IMR-90 (cell line): ENCODE measurements at regions not wholly inside any gene's neighbourhood (a gene's known extent, or its start where the extent isn't known, plus 50 kb on each side); places are given as distances from the start of the nearest gene placed in this dataset.

ENCODE experiments used
- ATAC-seq: fragments of 200-7000 bp; cut with Tn5 transposase; 2 replicates; pipeline ENCODE4 v1.9.1; 2020; ENCODE audit warnings: low read depth, mild to moderate bottlenecking, moderate library complexity
- BruUV-seq: library from RNA; stranded (reverse); fragments of 400-500 nt; replicated peaks from 2 replicates; lab custom pipeline; 2021; lab: Mats Ljungman, UMichigan
- CTCF ChIA-PET: fragments of 300-600 bp; formaldehyde crosslinking; extraction: SDS; loops from one replicate; lab custom pipeline; 2021; ENCODE audit warnings: antibody characterized with exemption; lab: Yijun Ruan, JAX
- POLR2A ChIA-PET: fragments of 300-600 bp; sonication (Branson Sonifier 250); formaldehyde crosslinking; loops from one replicate; lab custom pipeline; 2022; ENCODE audit warnings: antibody characterized with exemption; ENCODE audit not compliant: unreplicated experiment; lab: Charles Lee
- DNase-seq: peaks from one replicate; pipeline ENCODE4 v3.0.0; 2013
- H2AFZ ChIP-seq: replicated peaks from 2 replicates; pipeline ENCODE3; 2013; ENCODE audit warnings: low read length, mild to moderate bottlenecking; ENCODE audit not compliant: poor library complexity
- H2AK5ac ChIP-seq: 2 replicates; pipeline ENCODE4 v1.6.1; 2013; ENCODE audit warnings: low read depth, low read length, inconsistent platforms
- H2AK9ac ChIP-seq: replicated peaks from 2 replicates; pipeline ENCODE3; 2013; ENCODE audit warnings: mild to moderate bottlenecking, low read depth, low read length, moderate library complexity; ENCODE audit not compliant: poor library complexity
- H2BK120ac ChIP-seq: 2 replicates; pipeline ENCODE4 v1.6.1; 2013; ENCODE audit warnings: low read depth, low read length, inconsistent platforms
- H2BK15ac ChIP-seq: 3 replicates; pipeline ENCODE4 v1.6.1; 2013; ENCODE audit warnings: low read depth, low read length, inconsistent platforms
- H2BK20ac ChIP-seq: 2 replicates; pipeline ENCODE4 v1.6.1; 2013; ENCODE audit warnings: low read depth, mild to moderate bottlenecking, inconsistent platforms, low read length, moderate library complexity
- H2BK5ac ChIP-seq: 2 replicates; pipeline ENCODE4 v1.6.1; 2013; ENCODE audit warnings: mild to moderate bottlenecking, low read depth, low read length, inconsistent platforms; ENCODE audit not compliant: poor library complexity, severe bottlenecking
- H3K14ac ChIP-seq: replicated peaks from 2 replicates; pipeline ENCODE4 v1.6.1; 2013; ENCODE audit warnings: low read depth, low read length, inconsistent platforms
- H3K18ac ChIP-seq: 2 replicates; pipeline ENCODE4 v1.6.1; 2013; ENCODE audit warnings: low read depth, low read length, control low read depth
- H3K23ac ChIP-seq: 2 replicates; pipeline ENCODE4 v1.6.1; 2013; ENCODE audit warnings: low read depth, low read length, inconsistent platforms
- H3K27ac ChIP-seq: 2 replicates; pipeline ENCODE4 v1.5.1; 2013; ENCODE audit warnings: mild to moderate bottlenecking, control low read depth, low read length; ENCODE audit not compliant: insufficient read depth
- H3K27me3 ChIP-seq: 2 replicates; pipeline ENCODE4 v1.6.1; 2013; ENCODE audit warnings: low read length; ENCODE audit not compliant: control insufficient read depth, insufficient read depth
- H3K36me3 ChIP-seq: 2 replicates; pipeline ENCODE4 v1.6.1; 2013; ENCODE audit warnings: low read length, mixed read lengths; ENCODE audit not compliant: control insufficient read depth, insufficient read depth
- H3K4ac ChIP-seq: 2 replicates; pipeline ENCODE4 v1.6.1; 2013; ENCODE audit warnings: low read depth, low read length, inconsistent platforms
- H3K4me1 ChIP-seq: 2 replicates; pipeline ENCODE4 v1.6.1; 2013; ENCODE audit warnings: low read length, mixed read lengths; ENCODE audit not compliant: control insufficient read depth, insufficient read depth
- H3K4me2 ChIP-seq: 2 replicates; pipeline ENCODE4 v1.6.1; 2013; ENCODE audit warnings: low read depth, mild to moderate bottlenecking, control low read depth, low read length, moderate library complexity
- H3K4me3 ChIP-seq: 2 replicates; pipeline ENCODE4 v1.5.1; 2013; ENCODE audit warnings: low read depth, mild to moderate bottlenecking, control low read depth, low read length, moderate library complexity; ENCODE audit not compliant: insufficient read depth
- H3K56ac ChIP-seq: 2 replicates; pipeline ENCODE4 v1.6.1; 2013; ENCODE audit warnings: low read length, inconsistent platforms; ENCODE audit not compliant: insufficient read depth; ENCODE audit errors: extremely low read depth
- H3K79me1 ChIP-seq, 2 experiments: 2 replicates each; pipeline ENCODE4 v1.6.1; 2013; ENCODE audit warnings: low read length in 2 of 2, inconsistent platforms in 1 of 2, low read depth in 1 of 2
- H3K9ac ChIP-seq: 2 replicates; pipeline ENCODE4 v1.6.1; 2013; ENCODE audit warnings: low read depth, low read length, control low read depth
- H3K9me1 ChIP-seq: 2 replicates; pipeline ENCODE4 v1.6.1; 2013; ENCODE audit warnings: low read length, inconsistent platforms; ENCODE audit not compliant: insufficient read depth
- H3K9me3 ChIP-seq: 2 replicates; pipeline ENCODE4 v1.6.1; 2013; ENCODE audit warnings: low read length; ENCODE audit not compliant: control insufficient read depth, insufficient read depth
- H4K20me1 ChIP-seq: 2 replicates; pipeline ENCODE4 v1.6.1; 2013; ENCODE audit warnings: low read length, inconsistent platforms; ENCODE audit not compliant: insufficient read depth
- H4K5ac ChIP-seq: 2 replicates; pipeline ENCODE4 v1.6.1; 2013; ENCODE audit warnings: mild to moderate bottlenecking, low read depth, low read length, control low read depth
- H4K8ac ChIP-seq, 2 experiments: 2 replicates each; pipeline ENCODE4 v1.6.1; 2013; ENCODE audit warnings: low read depth in 2 of 2, low read length in 2 of 2, control low read depth in 1 of 2, inconsistent platforms in 1 of 2
- H4K91ac ChIP-seq: 2 replicates; pipeline ENCODE4 v1.6.1; 2013; ENCODE audit warnings: low read depth, low read length, inconsistent platforms; ENCODE audit not compliant: insufficient read depth
- BHLHE40 ChIP-seq: fragments of 150-350 bp; IDR thresholded peaks from 2 replicates; pipeline ENCODE4 v1.6.1; 2016; ENCODE audit warnings: mild to moderate bottlenecking, low read depth, low read length
- CHD1 ChIP-seq: IDR thresholded peaks from 2 replicates; pipeline ENCODE4 v1.6.1; 2012; ENCODE audit warnings: low read depth, low read length, improper control_type of control experiment
- CTCF ChIP-seq: conservative IDR thresholded peaks from 2 replicates; pipeline ENCODE4 v1.5.1; 2012; ENCODE audit warnings: mild to moderate bottlenecking, low read depth, low read length, improper control_type of control experiment
- ELK1 ChIP-seq: fragments of 150-350 bp; IDR thresholded peaks from 2 replicates; pipeline ENCODE4 v1.6.1; 2016; ENCODE audit warnings: low read depth, mild to moderate bottlenecking, low read length, moderate library complexity, borderline replicate concordance
- FOS ChIP-seq: fragments of 150-350 bp; IDR thresholded peaks from 2 replicates; pipeline ENCODE4 v1.6.1; 2016; ENCODE audit warnings: low read depth, low read length
- MAZ ChIP-seq: IDR thresholded peaks from 2 replicates; pipeline ENCODE4 v1.6.1; 2012; ENCODE audit warnings: low read depth, mild to moderate bottlenecking, low read length, improper control_type of control experiment, moderate library complexity, borderline replicate concordance
- MXI1 ChIP-seq: IDR thresholded peaks from 2 replicates; pipeline ENCODE4 v1.6.1; 2012; ENCODE audit warnings: low read depth, mild to moderate bottlenecking, low read length, moderate library complexity, borderline replicate concordance
- NFE2L2 ChIP-seq: fragments of 150-350 bp; IDR thresholded peaks from 2 replicates; pipeline ENCODE4 v1.6.1; 2016; ENCODE audit warnings: low read depth, mild to moderate bottlenecking, low read length
- POLR2A ChIP-seq: IDR thresholded peaks from 2 replicates; pipeline ENCODE4 v1.6.1; 2012; ENCODE audit warnings: mild to moderate bottlenecking, low read depth, low read length
- RAD21 ChIP-seq: IDR thresholded peaks from 2 replicates; pipeline ENCODE4 v1.6.1; 2012; ENCODE audit warnings: low read length, improper control_type of control experiment
- RCOR1 ChIP-seq: IDR thresholded peaks from 2 replicates; pipeline ENCODE4 v1.6.1; 2012; ENCODE audit warnings: mild to moderate bottlenecking, low read length, improper control_type of control experiment; ENCODE audit not compliant: insufficient replicate concordance
- RFX5 ChIP-seq: IDR thresholded peaks from 2 replicates; pipeline ENCODE4 v1.8.0; 2012; ENCODE audit warnings: low read depth, mild to moderate bottlenecking, low read length, moderate library complexity
- USF2 ChIP-seq: fragments of 150-350 bp; IDR thresholded peaks from 2 replicates; pipeline ENCODE4 v1.6.1; 2017; ENCODE audit warnings: mild to moderate bottlenecking, antibody characterized with exemption, low read length, low read depth
- WGBS, 2 experiments: methylation state at CpG; one replicate each; pipeline versions ENCODE4 v1.1.5 to v1.1.7; 2013; ENCODE audit warnings: missing lambda C conversion rate in 2 of 2; ENCODE audit not compliant: insufficient read length in 1 of 2; ENCODE audit errors: extremely low coverage in 2 of 2; 5-methylcytosine and 5-hydroxymethylcytosine counted together
- dilution Hi-C: fragments of 300-500 bp; cut with HindIII; formaldehyde crosslinking; loops from one replicate; pipeline ENCODE4 v1.14.3; 2018; ENCODE audit warnings: low sequenced_read_pairs; ENCODE audit not compliant: unreplicated experiment
- in situ Hi-C: fragments of 300-500 bp; cut with MboI; formaldehyde crosslinking; loops from 3 replicates; pipeline ENCODE4 v1.14.3; 2019; ENCODE audit warnings: low sequenced_read_pairs, inconsistent platforms, mixed read lengths
- intact Hi-C: fragments of 100-400 bp; cut with micrococcal nuclease; formaldehyde crosslinking; loops from 2 replicates; pipeline ENCODE4 v1.10.0; 2022

- BruUV-seq, result no TSS peak
- Histone ChIP-seq H3K4me1 (no peaks in the 10 kb centered on the region), H3K9ac (no peak overlapping the region), H2BK120ac (no peak overlapping the region), H3K9me1 (no peaks in the 10 kb centered on the region), H4K20me1 (no peaks in the 10 kb centered on the region), H3K27ac (no peak overlapping the region), H2AK5ac (no peak overlapping the region), H3K56ac (no peak overlapping the region), H2BK20ac (no peak overlapping the region), H3K36me3 (no peaks in the 10 kb centered on the region), H3K27me3 (0 out of 2 replicates have a peak, but pooled peaks cover 1% of the 10 kb centered on the region), H2AK9ac (no peak overlapping the region), H3K14ac (no peak overlapping the region), H2BK15ac (no peak overlapping the region), H4K8ac (no peak overlapping the region), H2BK5ac (no peak overlapping the region), H3K4me2 (no peak overlapping the region), H3K23ac (no peak overlapping the region), H3K18ac (no peak overlapping the region), H3K79me1 (no peaks in the 10 kb centered on the region), H4K5ac (no peak overlapping the region), H3K4ac (no peak overlapping the region), H4K91ac (no peak overlapping the region), H3K9me3 (no peaks in the 10 kb centered on the region), H2AFZ (no peak overlapping the region), H3K4me3 (no peak overlapping the region)
- in situ Hi-C loops (no loop called here), dilution Hi-C loops (no loop called here), intact Hi-C loops (loop anchor here (5.0 kb wide), 1 partner anchor 596 kb away; no protein-coding TSS in a partner anchor)
- ChIA-PET CTCF (no interaction called here), POLR2A (no interaction called here)
- 20% methylated on average over 1 of the region's 8 CpGs; no CpG with 5 or more reads in 1 of the 2 experiments for WGBS, 2 experiments
- ATAC-seq, result no peak
- DNase-seq, result no peak
- TF ChIP-seq MXI1, result no peak
- no peak for TF ChIP-seq CTCF
- no peak for TF ChIP-seq FOS
- TF ChIP-seq POLR2A, result no peak
- TF ChIP-seq RAD21, result no peak
- no peak for TF ChIP-seq NFE2L2
- TF ChIP-seq RCOR1, result no peak
- TF ChIP-seq BHLHE40, result no peak
- no peak for TF ChIP-seq CHD1
- no peak for TF ChIP-seq MAZ
- TF ChIP-seq RFX5, result no peak
- no peak for TF ChIP-seq ELK1
- TF ChIP-seq USF2, result no peak
Observed at GRCh38 chr5:68883436-68883835, 210.4 kb upstream of the SLC30A5 start.
